Calu3 (cell line): ENCODE measurements at regions not wholly inside any gene's neighbourhood (a gene's known extent, or its start where the extent isn't known, plus 50 kb on each side); places are given as distances from the start of the nearest gene placed in this dataset.
"Not testable (repeated sequence)": the region's sequence is repeated elsewhere in the genome, so short reads cannot be mapped to it uniquely, and the experiment has no call there.

Experiments used
- BruUV-seq: library from RNA; stranded (reverse); fragments of 400-500 nt; replicated peaks from 2 replicates; lab custom pipeline; 2021; lab: Mats Ljungman, UMichigan
- CTCF ChIA-PET: fragments of 300-600 bp; sonication (Branson Sonifier 250); formaldehyde crosslinking; loops from one replicate; lab custom pipeline; 2022; ENCODE audit warnings: antibody characterized with exemption; lab: Charles Lee
- DNase-seq: peaks from one replicate; pipeline ENCODE4 v3.0.0; 2022
- H3K27ac Mint-ChIP-seq: one replicate; pipeline ENCODE4 v1.8.0; 2022; ENCODE audit warnings: mixed read lengths; ENCODE audit not compliant: unreplicated experiment
- H3K27me3 Mint-ChIP-seq: one replicate; pipeline ENCODE4 v1.8.0; 2022; ENCODE audit warnings: mixed read lengths; ENCODE audit not compliant: unreplicated experiment
- H3K36me3 Mint-ChIP-seq: one replicate; pipeline ENCODE4 v1.8.0; 2022; ENCODE audit warnings: mild to moderate bottlenecking, moderate library complexity, mixed read lengths; ENCODE audit not compliant: insufficient read depth, unreplicated experiment
- H3K4me1 Mint-ChIP-seq: one replicate; pipeline ENCODE4 v1.8.0; 2022; ENCODE audit warnings: mild to moderate bottlenecking, low read depth, mixed read lengths; ENCODE audit not compliant: unreplicated experiment
- H3K4me3 Mint-ChIP-seq: one replicate; pipeline ENCODE4 v1.8.0; 2022; ENCODE audit warnings: mild to moderate bottlenecking, low read depth, moderate library complexity, mixed read lengths; ENCODE audit not compliant: unreplicated experiment
- H3K9me3 Mint-ChIP-seq: one replicate; pipeline ENCODE4 v1.8.0; 2022; ENCODE audit warnings: low read depth, mixed read lengths; ENCODE audit not compliant: unreplicated experiment
- CTCF ChIP-seq: fragments of 200-600 bp; IDR thresholded peaks from one replicate; pipeline ENCODE4 v1.8.0; 2022; ENCODE audit warnings: antibody characterized with exemption; ENCODE audit not compliant: unreplicated experiment
- intact Hi-C: fragments of 100-400 bp; cut with micrococcal nuclease; formaldehyde crosslinking; loops from one replicate; pipeline ENCODE4 v1.10.0; 2022; ENCODE audit not compliant: unreplicated experiment

DNA sequence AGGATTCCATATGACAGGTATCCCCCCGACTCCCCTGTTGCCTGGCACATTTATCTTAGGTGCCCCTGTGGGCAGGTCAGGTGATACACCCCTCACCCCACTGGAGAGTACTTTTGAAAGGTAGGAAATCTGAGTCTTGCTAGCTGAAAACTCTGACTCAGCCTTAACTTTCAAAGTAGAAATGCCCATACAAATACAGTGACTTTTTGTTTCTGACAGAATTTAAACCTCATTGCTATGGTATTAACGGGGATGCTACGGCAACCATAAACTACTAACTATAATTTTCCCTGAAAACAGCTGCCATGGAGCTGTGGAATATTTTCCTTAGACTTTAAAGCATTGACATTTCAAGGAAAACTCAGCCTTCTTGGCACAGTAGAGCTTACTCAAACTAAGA, 536.0 kb downstream of the RFPL4B start:
- CTCF ChIA-PET = no interaction called here
- Mint-ChIP-seq H3K4me3 (no peak overlapping the region), H3K27ac (no peak overlapping the region), H3K36me3 (no peaks in the 10 kb centered on the region), H3K27me3 (no peaks in the 10 kb centered on the region), H3K4me1 (no peaks in the 10 kb centered on the region), H3K9me3 (no peaks in the 10 kb centered on the region)
- no TSS peak for BruUV-seq
- intact Hi-C loops = no loop called here
- no peak for DNase-seq
- no peak for TF ChIP-seq CTCF

DNA sequence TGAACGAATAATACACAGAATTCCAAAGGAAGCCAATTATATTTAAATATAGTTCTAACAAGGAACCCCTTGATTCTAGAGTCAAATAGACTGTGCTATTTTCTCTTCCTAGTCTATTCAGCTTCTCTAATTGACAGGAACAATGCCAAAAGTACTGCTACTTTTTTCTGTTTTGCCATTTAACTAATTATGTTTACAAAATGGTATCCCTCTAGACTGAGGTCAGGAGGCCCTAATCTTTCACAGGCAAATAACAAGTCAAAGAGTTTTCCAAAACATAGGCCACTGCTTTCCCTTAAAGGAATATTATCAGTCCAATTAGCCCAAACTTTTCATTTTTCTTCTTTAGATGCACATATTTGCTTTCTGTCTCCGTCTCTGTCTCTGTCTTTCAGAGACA, 539.3 kb downstream of the RFPL4B start:
- BruUV-seq = no TSS peak
- CTCF ChIA-PET = no interaction called here
- intact Hi-C loops = no loop called here
- DNase-seq = no peak
- H3K4me1 Mint-ChIP-seq = no peaks in the 10 kb centered on the region
- TF ChIP-seq CTCF = no peak
- no peak overlapping the region for H3K4me3 Mint-ChIP-seq
- no peaks in the 10 kb centered on the region for H3K9me3 Mint-ChIP-seq
- no peaks in the 10 kb centered on the region for H3K27me3 Mint-ChIP-seq
- H3K36me3 Mint-ChIP-seq = no peaks in the 10 kb centered on the region
- no peak overlapping the region for H3K27ac Mint-ChIP-seq

DNA sequence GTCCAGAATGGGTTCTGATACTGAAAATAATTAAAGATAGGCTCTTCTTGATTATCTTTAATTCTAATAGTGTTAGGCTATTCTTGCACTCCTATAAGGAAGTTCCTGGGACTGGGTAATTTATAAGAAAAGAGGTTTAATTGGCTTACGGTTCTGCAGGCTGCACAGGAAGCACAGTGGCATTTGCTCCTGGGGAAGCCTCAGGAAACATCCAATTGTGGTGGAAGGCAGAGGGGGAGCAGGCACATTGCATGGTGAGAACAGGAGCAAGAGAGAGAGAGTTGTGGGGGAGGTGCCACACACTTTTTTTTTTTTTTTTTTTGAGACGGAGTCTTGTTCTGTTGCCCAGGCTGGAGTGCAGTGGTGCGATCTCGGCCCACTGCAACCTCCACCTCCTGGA, 540.3 kb downstream of the RFPL4B start:
- H3K36me3 Mint-ChIP-seq, H3K27me3 Mint-ChIP-seq, H3K27ac Mint-ChIP-seq, H3K4me3 Mint-ChIP-seq, intact Hi-C loops, CTCF ChIA-PET, BruUV-seq, DNase-seq, H3K4me1 Mint-ChIP-seq, H3K9me3 Mint-ChIP-seq: not testable (repeated sequence)

GRCh38 chr6:112899541-112899940, 552.4 kb downstream of the RFPL4B start:
- no peaks in the 10 kb centered on the region for H3K27me3 Mint-ChIP-seq
- BruUV-seq = no TSS peak
- no peaks in the 10 kb centered on the region for H3K36me3 Mint-ChIP-seq
- H3K4me1 Mint-ChIP-seq = no peaks in the 10 kb centered on the region
- DNase-seq = no peak
- CTCF ChIA-PET = no interaction called here
- no peak overlapping the region for H3K27ac Mint-ChIP-seq
- TF ChIP-seq CTCF = no peak
- H3K4me3 Mint-ChIP-seq = no peak overlapping the region
- intact Hi-C loops = no loop called here
- no peaks in the 10 kb centered on the region for H3K9me3 Mint-ChIP-seq

- DNase-seq = no peak
- H3K4me3 Mint-ChIP-seq = no peak overlapping the region
- BruUV-seq = no TSS peak
- CTCF ChIA-PET = no interaction called here
- no peaks in the 10 kb centered on the region for H3K4me1 Mint-ChIP-seq
- H3K27ac Mint-ChIP-seq = no peak overlapping the region
- H3K9me3 Mint-ChIP-seq = no peaks in the 10 kb centered on the region
- TF ChIP-seq CTCF = no peak
- no peaks in the 10 kb centered on the region for H3K27me3 Mint-ChIP-seq
- intact Hi-C loops = no loop called here
- H3K36me3 Mint-ChIP-seq = no peaks in the 10 kb centered on the region
Measured at GRCh38 chr6:112903361-112903760, 556.2 kb downstream of the RFPL4B start.
